Upper lobe of left lung (tissue), 6 donors: ENCODE measurements at regions not wholly inside any gene's neighbourhood (a gene's known extent, or its start where the extent isn't known, plus 50 kb on each side); places are given as distances from the start of the nearest gene placed in this dataset.

Experiments used
- ATAC-seq, 2 donors: fragments of 200-7000 bp; cut with Tn5 transposase; one replicate each; pipeline ENCODE4 v1.9.1; 2022; ENCODE audit warnings: mild to moderate bottlenecking in 2 of 2, moderate library complexity in 2 of 2; ENCODE audit not compliant: low FRiP score in 2 of 2
- DNase-seq, 2 donors: peaks; one replicate each; pipeline ENCODE4 v3.0.0-alpha.2; 2019 to 2020
- H3K27ac ChIP-seq, 4 donors: fragments of 200-600 bp; sonication (generic); one replicate each; pipeline ENCODE4 v1.5.1; 2016 to 2019
- H3K27me3 ChIP-seq, 4 donors: fragments of 200-600 bp; sonication (generic); one replicate each; pipeline ENCODE4 v1.5.1; 2017 to 2019
- H3K36me3 ChIP-seq, 4 donors: fragments of 200-600 bp; sonication (generic); one replicate each; pipeline ENCODE4 v1.5.1; 2016 to 2019
- H3K4me1 ChIP-seq, 4 donors: fragments of 200-600 bp; sonication (generic); one replicate each; pipeline ENCODE4 v1.5.1; 2018 to 2019
- H3K4me3 ChIP-seq, 4 donors: fragments of 200-600 bp; sonication (generic); one replicate each; pipeline ENCODE4 v1.5.1; 2017 to 2019; ENCODE audit warnings: mild to moderate bottlenecking in 2 of 4, moderate library complexity in 1 of 4
- H3K9me3 ChIP-seq, 4 donors: fragments of 200-600 bp; sonication (generic); one replicate each; pipeline ENCODE4 v1.5.1; 2018 to 2019
- CTCF ChIP-seq, 6 experiments: fragments of 450-650 bp in 4 of 6; fragments of 200-600 bp in 2 of 6; sonication (generic) in 2 of 6; IDR thresholded peaks; one replicate each; pipeline ENCODE4 v1.5.1; 2016 to 2019; ENCODE audit warnings: antibody characterized with exemption in 6 of 6
- EP300 ChIP-seq, 4 donors: sonication (generic); formaldehyde crosslinking; IDR thresholded peaks; one replicate each; pipeline ENCODE4 v1.5.1; 2017; ENCODE audit warnings: antibody characterized with exemption in 4 of 4, control low read depth in 2 of 4
- POLR2A ChIP-seq, 4 donors: fragments of 450-650 bp; IDR thresholded peaks; one replicate each; pipeline ENCODE4 v1.5.1; 2016 to 2017; ENCODE audit warnings: antibody characterized with exemption in 4 of 4, mild to moderate bottlenecking in 2 of 4
- POLR2AphosphoS5 ChIP-seq, 2 donors: sonication (generic); formaldehyde crosslinking; IDR thresholded peaks; one replicate each; pipeline ENCODE4 v1.5.1; 2017; ENCODE audit warnings: antibody characterized with exemption in 2 of 2
- WGBS, 2 donors: methylation state at CpG; one replicate each; pipeline ENCODE4 v1.1.5; 2017 to 2018; 5-methylcytosine and 5-hydroxymethylcytosine counted together
- donor health status: DM: no; HTN: no; CAD: no; lungs with moderate emphysema.
- donor health status: DM: no; HTN: yes; CAD: no; lungs with severe emphysema.

- Histone ChIP-seq H3K9me3 (no peaks in the 10 kb centered on the region), H3K27ac (no peak overlapping the region), H3K4me3 (no peak overlapping the region), H3K4me1 (no peaks in the 10 kb centered on the region), H3K27me3 (no peaks in the 10 kb centered on the region), H3K36me3 (no peaks in the 10 kb centered on the region)
- no peak for ATAC-seq
- TF ChIP-seq CTCF (IDR thresholded peaks at IDR 0.05): no peak
- no peak for TF ChIP-seq POLR2AphosphoS5 (IDR thresholded peaks at IDR 0.05)
- no peak for TF ChIP-seq EP300 (IDR thresholded peaks at IDR 0.05)
- TF ChIP-seq POLR2A (IDR thresholded peaks at IDR 0.05): no peak
- WGBS, 2 donors: 73 to 77% methylated on average over 13 to 14 of the region's 14 CpGs
- peak in 1 of 2 donors; percentile 17 for DNase-seq
These were observed 196.7 kb upstream of the CDH4 start for GRCh38 chr20:61055180-61056010.

- no peaks in the 10 kb centered on the region for H3K27me3 ChIP-seq
- no peaks in the 10 kb centered on the region for H3K4me1 ChIP-seq
- no peak for ATAC-seq
- no peaks in the 10 kb centered on the region for H3K36me3 ChIP-seq
- no peak for DNase-seq
- TF ChIP-seq POLR2A (IDR thresholded peaks at IDR 0.05) (no peak), CTCF (IDR thresholded peaks at IDR 0.05) (no peak), POLR2AphosphoS5 (IDR thresholded peaks at IDR 0.05) (no peak), EP300 (IDR thresholded peaks at IDR 0.05) (no peak)
- H3K4me3 ChIP-seq: no peak overlapping the region
- no peak overlapping the region for H3K27ac ChIP-seq
- H3K9me3 ChIP-seq: no peaks in the 10 kb centered on the region
- 70 to 90% methylated on average over 3 to 10 of the region's 10 CpGs for WGBS, 2 donors
These were observed 195.9 kb upstream of the CDH4 start for GRCh38 chr20:61056116-61056515.

GRCh38 chr20:61056627-61057442, 195.2 kb upstream of the CDH4 start:
- Histone ChIP-seq H3K4me1 (no peaks in the 10 kb centered on the region), H3K9me3 (no peaks in the 10 kb centered on the region), H3K27ac (no peak overlapping the region), H3K27me3 (no peaks in the 10 kb centered on the region), H3K36me3 (no peaks in the 10 kb centered on the region), H3K4me3 (no peak overlapping the region)
- ATAC-seq: no peak
- no peak for TF ChIP-seq POLR2A (IDR thresholded peaks at IDR 0.05)
- TF ChIP-seq POLR2AphosphoS5 (IDR thresholded peaks at IDR 0.05): no peak
- TF ChIP-seq CTCF (IDR thresholded peaks at IDR 0.05): no peak
- TF ChIP-seq EP300 (IDR thresholded peaks at IDR 0.05): no peak
- WGBS, 2 donors: 70% methylated on average over 16 of the region's 16 CpGs; no CpG with 5 or more reads in 1 of the 2 donors
- peak in 1 of 2 donors; percentile 11 for DNase-seq

GRCh38 chr20:61057443-61058121, 194.5 kb upstream of the CDH4 start:
- H3K27me3 ChIP-seq: no peaks in the 10 kb centered on the region
- 70 to 71% methylated on average over 8 to 20 of the region's 20 CpGs for WGBS, 2 donors
- DNase-seq (peak in 1 of 2 donors; percentile 28), ATAC-seq (no peak)
- no peak overlapping the region for H3K27ac ChIP-seq
- H3K9me3 ChIP-seq: no peaks in the 10 kb centered on the region
- H3K4me3 ChIP-seq: no peak overlapping the region
- TF ChIP-seq CTCF (IDR thresholded peaks at IDR 0.05): no peak
- TF ChIP-seq POLR2A (IDR thresholded peaks at IDR 0.05): no peak
- TF ChIP-seq POLR2AphosphoS5 (IDR thresholded peaks at IDR 0.05): no peak
- no peak for TF ChIP-seq EP300 (IDR thresholded peaks at IDR 0.05)
- no peaks in the 10 kb centered on the region for H3K4me1 ChIP-seq
- H3K36me3 ChIP-seq: no peaks in the 10 kb centered on the region
